ENCODE measurements at regions not wholly inside any gene's neighbourhood (a gene's known extent, or its start where the extent isn't known, plus 50 kb on each side); places are given as distances from the start of the nearest gene placed in this dataset.

GRCh38 chr10:107442035-107442505, 277.6 kb upstream of the SORCS1 start:
- no peak for DNase-seq
- Histone ChIP-seq H3K27ac (no peak overlapping the region), H3K36me3 (no peaks in the 10 kb centered on the region), H3K4me3 (no peak overlapping the region), H3K4me1 (no peaks in the 10 kb centered on the region), H3K9me3 (no peaks in the 10 kb centered on the region), H3K27me3 (no peaks in the 10 kb centered on the region)
- no peak for TF ChIP-seq CTCF (IDR thresholded peaks at IDR 0.05)
- intact Hi-C loops (cut with DNase I; ENCODE audit: low total_unique reads) = no loop called here

- no peak for TF ChIP-seq CTCF (IDR thresholded peaks at IDR 0.05)
- Histone ChIP-seq H3K4me3 (no peak overlapping the region), H3K36me3 (no peaks in the 10 kb centered on the region), H3K27me3 (no peaks in the 10 kb centered on the region), H3K4me1 (no peaks in the 10 kb centered on the region), H3K27ac (no peak overlapping the region), H3K9me3 (no peaks in the 10 kb centered on the region)
- intact Hi-C loops (cut with DNase I; ENCODE audit: low total_unique reads) = no loop called here
- no peak for DNase-seq
These were observed 276.2 kb upstream of the SORCS1 start for GRCh38 chr10:107440741-107441140.

GRCh38 chr10:107437921-107438320, 273.4 kb upstream of the SORCS1 start:
- no peak overlapping the region for H3K27ac ChIP-seq
- no peak for DNase-seq
- TF ChIP-seq CTCF (IDR thresholded peaks at IDR 0.05) = no peak
- intact Hi-C loops (cut with DNase I; ENCODE audit: low total_unique reads) = no loop called here
- H3K9me3 ChIP-seq = no peaks in the 10 kb centered on the region
- H3K4me3 ChIP-seq = no peak overlapping the region
- H3K27me3 ChIP-seq = no peaks in the 10 kb centered on the region
- no peaks in the 10 kb centered on the region for H3K4me1 ChIP-seq
- H3K36me3 ChIP-seq = no peaks in the 10 kb centered on the region

- H3K4me1 ChIP-seq = no peaks in the 10 kb centered on the region
- intact Hi-C loops (cut with DNase I; ENCODE audit: low total_unique reads) = no loop called here
- H3K9me3 ChIP-seq = no peaks in the 10 kb centered on the region
- no peak overlapping the region for H3K4me3 ChIP-seq
- H3K27ac ChIP-seq = no peak overlapping the region
- no peak for DNase-seq
- TF ChIP-seq CTCF (IDR thresholded peaks at IDR 0.05) = no peak
- no peaks in the 10 kb centered on the region for H3K36me3 ChIP-seq
- H3K27me3 ChIP-seq = no peaks in the 10 kb centered on the region
These were observed 272.1 kb upstream of the SORCS1 start for GRCh38 chr10:107436568-107436967.

- Histone ChIP-seq H3K9me3 (no peaks in the 10 kb centered on the region), H3K36me3 (no peaks in the 10 kb centered on the region), H3K27me3 (no peaks in the 10 kb centered on the region), H3K4me1 (no peaks in the 10 kb centered on the region), H3K4me3 (no peak overlapping the region), H3K27ac (no peak overlapping the region)
- no peak for TF ChIP-seq CTCF (IDR thresholded peaks at IDR 0.05)
- intact Hi-C loops (cut with DNase I; ENCODE audit: low total_unique reads) = no loop called here
- no peak for DNase-seq
These were observed 270.3 kb upstream of the SORCS1 start for GRCh38 chr10:107434854-107435253.

GRCh38 chr10:107434201-107434600, 269.7 kb upstream of the SORCS1 start:
- Histone ChIP-seq H3K27ac (no peak overlapping the region), H3K4me1 (no peaks in the 10 kb centered on the region), H3K4me3 (no peak overlapping the region), H3K36me3 (no peaks in the 10 kb centered on the region), H3K27me3 (no peaks in the 10 kb centered on the region), H3K9me3 (no peaks in the 10 kb centered on the region)
- no peak for TF ChIP-seq CTCF (IDR thresholded peaks at IDR 0.05)
- no peak for DNase-seq
- intact Hi-C loops (cut with DNase I; ENCODE audit: low total_unique reads) = no loop called here
